HG02840 (cell line): ENCODE measurements at regions not wholly inside any gene's neighbourhood (a gene's known extent, or its start where the extent isn't known, plus 50 kb on each side); places are given as distances from the start of the nearest gene placed in this dataset.

Source experiments
- ATAC-seq: cut with Tn5 transposase; IDR thresholded peaks from one replicate; pipeline ENCODE4 v1.9.1; 2021; ENCODE audit warnings: mild to moderate bottlenecking, moderate library complexity, moderate number of reproducible peaks; ENCODE audit not compliant: unreplicated experiment, low FRiP score

GRCh38 chr4:14452001-14452400, 550.3 kb upstream of the CPEB2 start:
- ATAC-seq, result no peak

DNA sequence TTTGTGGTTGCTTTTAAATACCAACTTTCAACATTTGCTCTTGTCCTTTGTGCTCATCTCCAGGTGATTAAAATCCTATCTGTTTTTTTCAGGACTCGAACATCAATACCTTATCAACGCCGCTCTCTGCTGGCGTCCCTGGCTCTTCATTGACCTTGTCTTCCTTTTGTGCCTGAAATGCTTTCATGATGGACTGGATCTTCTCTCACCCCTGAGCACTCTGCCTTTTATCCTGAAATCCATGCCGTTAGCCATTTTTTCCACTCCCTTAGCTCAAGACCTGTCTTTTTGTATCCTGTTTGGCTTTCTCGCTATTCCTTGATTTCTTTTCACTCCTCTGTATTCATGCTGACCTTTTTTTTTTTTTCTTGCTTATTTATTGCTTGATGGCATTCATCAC, 549.5 kb upstream of the CPEB2 start:
- no peak for ATAC-seq

- ATAC-seq, result no peak
These were observed 543.8 kb upstream of the CPEB2 start for GRCh38 chr4:14458463-14458862.

- ATAC-seq, result no peak
These were observed 537.2 kb upstream of the CPEB2 start for GRCh38 chr4:14465057-14465456.

DNA sequence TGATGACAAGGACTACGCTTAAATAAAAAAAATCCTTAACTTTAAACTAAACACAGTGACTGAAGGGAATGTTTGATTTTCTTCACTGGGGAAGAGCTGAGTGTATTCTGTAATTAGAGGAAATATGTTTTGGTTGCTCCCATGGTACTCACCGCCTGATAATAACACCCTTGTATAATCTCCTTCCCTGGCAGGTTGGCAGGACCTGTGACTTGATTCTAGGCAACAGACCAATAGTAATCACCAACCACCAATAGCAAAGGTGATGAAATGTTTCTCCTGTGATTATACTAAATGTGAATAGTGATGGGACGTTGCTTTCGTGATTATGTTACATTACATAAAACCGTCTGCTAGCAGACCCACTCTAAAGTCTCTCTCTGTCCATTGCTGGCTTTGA, 536.8 kb upstream of the CPEB2 start:
- no peak for ATAC-seq

DNA sequence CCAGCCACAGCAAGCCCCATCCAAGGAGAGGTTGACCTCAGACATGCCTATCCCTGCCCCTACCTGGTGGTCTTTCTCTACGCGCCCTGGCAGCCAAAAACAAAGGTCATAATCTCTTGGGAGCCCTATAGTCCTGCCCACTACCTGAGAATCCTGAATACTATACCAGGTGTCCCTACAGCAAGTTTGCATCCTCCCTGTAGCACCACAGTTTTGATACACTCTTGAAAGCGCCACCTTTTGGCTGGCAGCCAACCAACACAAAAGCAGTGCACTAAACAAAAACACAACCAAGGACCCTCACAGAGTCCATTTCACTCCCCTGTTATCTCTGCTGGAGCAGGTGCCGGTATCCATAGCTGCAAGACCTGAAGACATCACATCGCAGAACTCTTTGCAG, 523.8 kb upstream of the CPEB2 start:
- ATAC-seq, result no peak

DNA sequence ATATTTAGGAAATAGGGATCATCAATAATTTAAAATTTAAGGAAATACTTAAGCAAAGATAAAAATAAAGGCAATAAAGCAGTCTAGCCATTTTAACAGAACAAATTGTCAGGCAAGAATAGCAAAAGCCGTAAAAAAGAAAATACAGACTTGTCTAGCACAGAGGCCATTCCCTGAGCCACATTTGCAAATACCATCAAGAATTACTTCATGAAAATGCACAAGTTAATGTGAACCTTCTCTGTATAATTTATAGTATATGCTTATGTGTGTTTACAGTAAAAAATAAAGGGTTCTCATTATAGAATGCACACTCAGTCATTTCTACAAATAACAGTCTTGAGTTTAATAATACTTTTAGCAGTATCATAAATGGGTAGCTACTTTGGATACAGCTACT, 505.9 kb upstream of the CPEB2 start:
- ATAC-seq, result no peak

DNA sequence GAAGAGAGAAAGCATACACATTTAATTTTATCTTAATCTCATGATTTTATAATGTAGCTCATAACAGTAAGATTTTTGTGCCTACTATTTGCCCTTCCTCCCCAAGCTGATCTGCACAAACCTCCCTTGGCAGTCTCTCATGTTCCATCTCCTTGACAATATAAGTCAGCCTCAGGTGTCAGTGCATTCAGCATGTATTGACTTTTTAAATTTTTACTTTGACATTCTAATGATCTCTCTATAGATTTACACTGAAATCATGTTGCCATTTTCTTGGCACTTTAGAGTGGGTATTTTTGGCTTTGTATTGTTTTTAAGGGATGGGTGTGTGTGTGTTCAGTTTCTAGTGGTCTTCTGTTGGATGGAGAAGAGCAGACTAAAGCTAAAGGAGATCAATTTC, 505.3 kb upstream of the CPEB2 start:
- ATAC-seq, result no peak

GRCh38 chr4:14504162-14504561, 498.1 kb upstream of the CPEB2 start:
- ATAC-seq, result no peak

GRCh38 chr4:14513471-14513870, 488.8 kb upstream of the CPEB2 start:
- ATAC-seq, result no peak

- ATAC-seq, result no peak
These were observed 486.7 kb upstream of the CPEB2 start for GRCh38 chr4:14515556-14515955.

- ATAC-seq, result no peak
These were observed 484.1 kb upstream of the CPEB2 start for GRCh38 chr4:14518136-14518535.

- no peak for ATAC-seq
These were observed 482.1 kb upstream of the CPEB2 start for GRCh38 chr4:14520171-14520570.

DNA sequence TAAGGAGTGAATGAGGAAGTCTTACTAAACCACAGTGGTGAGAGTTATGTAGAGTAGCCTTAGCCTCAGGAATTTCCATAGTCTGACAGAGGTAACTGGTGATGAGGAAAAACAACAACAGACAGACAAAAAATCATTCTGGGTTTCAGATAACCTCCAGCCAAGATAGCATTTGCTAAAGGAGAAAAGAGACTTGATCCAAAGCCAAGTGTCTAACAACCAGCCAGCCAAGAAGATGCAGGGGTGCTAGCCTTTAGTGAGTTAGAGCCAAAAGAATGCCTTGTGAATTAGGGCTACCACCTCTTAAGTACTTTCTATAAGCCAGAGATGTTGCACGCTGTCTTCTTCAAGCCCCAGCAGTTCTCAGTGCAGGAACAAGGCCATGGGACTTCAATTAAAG, 478.0 kb upstream of the CPEB2 start:
- no peak for ATAC-seq

DNA sequence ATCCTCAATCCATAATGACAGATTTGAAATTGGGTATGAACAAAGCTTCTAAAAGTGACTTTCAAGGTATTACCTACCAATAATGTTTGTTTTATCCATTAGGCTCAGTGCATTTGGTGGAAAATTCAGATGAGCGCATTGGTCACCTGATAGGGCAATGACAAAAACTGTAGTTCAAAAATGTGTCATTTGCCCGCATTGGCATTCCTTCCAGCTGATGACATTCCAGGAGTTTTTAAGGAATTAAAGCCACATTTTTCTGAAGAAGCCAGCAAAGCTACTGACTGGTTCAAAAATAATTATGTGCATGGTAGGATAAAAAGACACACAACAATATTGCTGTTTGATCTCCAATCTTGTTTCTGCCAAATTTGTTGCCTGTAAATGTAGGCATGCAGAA, 473.4 kb upstream of the CPEB2 start:
- ATAC-seq, result no peak

DNA sequence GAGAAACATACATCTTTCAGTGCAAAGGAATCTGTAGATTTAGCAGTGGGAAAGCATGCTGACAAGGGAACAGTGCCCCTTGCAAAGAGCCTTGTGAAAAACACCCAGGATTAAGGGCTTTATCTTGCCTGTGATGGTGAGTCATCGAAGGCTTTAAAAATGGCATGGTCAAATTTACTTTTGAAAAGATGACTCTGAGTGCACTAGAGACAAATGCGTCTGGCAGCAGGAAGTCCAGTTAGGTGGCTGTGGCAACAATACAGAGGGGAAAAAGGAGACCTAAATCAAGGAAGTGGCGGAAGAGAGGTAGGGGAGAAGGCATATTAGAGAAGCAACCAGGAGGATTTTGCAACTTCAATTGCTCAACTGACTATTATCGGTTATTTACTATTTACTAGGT, 472.6 kb upstream of the CPEB2 start:
- no peak for ATAC-seq

GRCh38 chr4:14532436-14532835, 469.8 kb upstream of the CPEB2 start:
- no peak for ATAC-seq

DNA sequence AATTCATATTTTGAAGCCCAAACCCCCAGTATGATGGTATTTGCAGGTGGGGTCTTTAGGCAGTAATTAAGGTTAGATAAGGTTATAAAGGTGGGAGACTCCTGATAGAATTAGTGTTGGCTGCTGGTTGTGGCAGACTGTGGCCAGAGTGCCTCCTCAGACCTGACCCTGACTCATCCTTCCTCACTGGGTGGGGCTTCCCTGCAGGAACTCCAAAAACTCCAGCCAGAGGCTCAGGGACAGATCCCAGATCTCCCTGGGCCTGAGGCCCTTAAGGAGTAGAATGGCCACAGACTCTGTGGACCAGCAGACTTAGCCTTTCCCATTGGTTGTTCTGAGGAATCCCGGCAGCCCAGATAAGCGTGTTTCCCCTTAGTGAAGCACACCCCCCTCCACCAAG, 463.0 kb upstream of the CPEB2 start:
- ATAC-seq, result no peak

DNA sequence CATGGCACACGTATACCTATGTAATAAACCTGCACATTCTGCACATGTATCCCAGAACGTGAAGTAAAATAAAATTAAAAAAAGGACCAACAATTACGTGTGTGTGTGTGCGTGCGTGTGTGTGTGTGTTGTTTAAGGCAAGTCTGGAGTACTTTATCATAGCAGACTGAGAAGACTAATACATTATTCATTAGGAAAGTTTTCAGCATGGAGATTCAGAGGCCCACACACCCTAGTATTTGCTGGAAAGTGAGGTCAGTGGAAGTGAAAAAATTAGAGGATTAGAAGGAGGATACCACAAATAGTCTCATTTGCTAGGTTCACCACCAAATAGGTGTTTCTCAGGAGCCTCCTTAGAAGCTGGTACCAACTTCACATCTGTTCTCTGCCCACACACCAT, 457.1 kb upstream of the CPEB2 start:
- no peak for ATAC-seq

GRCh38 chr4:14545807-14546206, 456.5 kb upstream of the CPEB2 start:
- ATAC-seq, result no peak

GRCh38 chr4:14552119-14552518, 450.2 kb upstream of the CPEB2 start:
- ATAC-seq, result no peak

DNA sequence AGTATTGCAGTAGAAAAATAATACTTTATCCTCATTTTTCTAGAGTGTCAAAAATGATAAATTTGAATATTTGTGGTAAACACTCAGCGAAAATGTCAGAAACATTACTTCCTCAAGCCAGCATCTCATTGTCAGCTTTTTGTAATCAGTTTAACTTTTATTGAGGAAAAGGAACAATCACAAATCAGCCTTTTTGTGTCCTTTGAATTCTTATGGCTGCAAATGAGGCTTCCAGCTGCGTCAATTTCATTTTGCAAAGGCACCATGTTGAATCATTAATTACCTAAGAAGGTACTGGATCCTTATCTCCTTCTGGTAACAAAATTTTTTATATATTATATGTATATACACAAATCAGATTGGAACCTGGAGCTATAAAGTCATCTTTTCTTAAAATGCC, 442.6 kb upstream of the CPEB2 start:
- no peak for ATAC-seq

DNA sequence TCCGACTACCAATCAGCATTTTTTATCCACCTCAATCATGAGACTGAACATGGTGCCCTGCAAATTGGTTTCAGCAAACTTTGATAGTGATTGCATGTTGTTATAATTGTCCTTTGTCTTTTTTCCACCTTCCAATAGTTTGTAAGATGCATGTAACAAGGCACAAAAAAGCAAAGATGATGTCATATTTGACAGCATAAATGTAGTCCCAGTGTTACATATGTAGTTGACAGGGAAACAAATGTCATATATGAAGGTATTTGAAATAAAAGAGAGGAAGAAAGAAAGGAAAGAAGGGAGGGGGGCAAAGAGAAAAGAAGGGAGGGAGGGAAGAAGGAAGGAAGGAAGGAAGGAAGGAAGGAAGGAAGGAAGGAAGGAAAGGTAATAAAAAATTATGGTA, 441.7 kb upstream of the CPEB2 start:
- ATAC-seq, result no peak

DNA sequence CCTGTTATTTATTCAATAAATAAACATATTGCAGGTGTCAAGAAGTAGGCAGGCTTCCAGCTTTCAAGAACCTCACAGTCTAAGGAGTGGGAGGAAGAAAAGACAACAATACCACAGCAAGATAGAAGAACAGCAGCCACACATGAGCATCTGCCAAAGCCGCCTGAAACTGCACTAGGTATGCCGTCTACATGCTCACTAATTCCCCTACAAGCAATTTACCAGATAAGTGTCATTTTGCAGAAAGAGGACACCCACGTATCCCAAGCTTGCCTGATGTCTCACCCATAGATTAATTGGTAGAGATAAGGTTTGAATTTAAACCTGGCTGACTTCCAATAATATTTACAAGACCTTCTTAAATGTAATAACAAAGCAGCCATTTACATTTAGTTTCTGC, 439.4 kb upstream of the CPEB2 start:
- no peak for ATAC-seq
